ENCODE measurements at regions not wholly inside any gene's neighbourhood (a gene's known extent, or its start where the extent isn't known, plus 50 kb on each side); places are given as distances from the start of the nearest gene placed in this dataset.
"Not testable (repeated sequence)": the region's sequence is repeated elsewhere in the genome, so short reads cannot be mapped to it uniquely, and the experiment has no call there.

- DNase-seq (ENCODE audit: low read depth), result no peak
Measured at GRCh38 chr7:69438584-69439412, 159.5 kb upstream of the AUTS2 start.

GRCh38 chr7:69439636-69440325 lies 158.5 kb upstream of the AUTS2 start:
- no peak for DNase-seq (ENCODE audit: low read depth)

GRCh38 chr7:69440976-69441375 lies 157.3 kb upstream of the AUTS2 start:
- no peak for DNase-seq (ENCODE audit: low read depth)

- no peak for DNase-seq (ENCODE audit: low read depth)
Measured at GRCh38 chr7:69443136-69443535, 155.1 kb upstream of the AUTS2 start.

GRCh38 chr7:69445541-69445940 lies 152.7 kb upstream of the AUTS2 start:
- no peak for DNase-seq (ENCODE audit: low read depth)

- DNase-seq (ENCODE audit: low read depth), result not testable (repeated sequence)
Measured at GRCh38 chr7:69446213-69446612, 152.1 kb upstream of the AUTS2 start.

GRCh38 chr7:69448071-69448470 lies 150.2 kb upstream of the AUTS2 start:
- DNase-seq (ENCODE audit: low read depth), result no peak

- DNase-seq (ENCODE audit: low read depth), result no peak
Measured at GRCh38 chr7:69450456-69450855, 147.8 kb upstream of the AUTS2 start.

- DNase-seq (ENCODE audit: low read depth), result no peak
Measured at GRCh38 chr7:69451715-69452114, 146.6 kb upstream of the AUTS2 start.

GRCh38 chr7:69452797-69453196 lies 145.5 kb upstream of the AUTS2 start:
- DNase-seq (ENCODE audit: low read depth), result no peak

- no peak for DNase-seq (ENCODE audit: low read depth)
Measured at GRCh38 chr7:69457595-69458504, 140.4 kb upstream of the AUTS2 start.

- no peak for DNase-seq (ENCODE audit: low read depth)
Measured at GRCh38 chr7:69464035-69464434, 134.2 kb upstream of the AUTS2 start.

- no peak for DNase-seq (ENCODE audit: low read depth)
Measured at GRCh38 chr7:69465262-69465661, 133.0 kb upstream of the AUTS2 start.

GRCh38 chr7:69467826-69468225 lies 130.4 kb upstream of the AUTS2 start:
- no peak for DNase-seq (ENCODE audit: low read depth)

GRCh38 chr7:69476416-69476815 lies 121.9 kb upstream of the AUTS2 start:
- no peak for DNase-seq (ENCODE audit: low read depth)

GRCh38 chr7:69482676-69483075 lies 115.6 kb upstream of the AUTS2 start:
- no peak for DNase-seq (ENCODE audit: low read depth)

- no peak for DNase-seq (ENCODE audit: low read depth)
Measured at GRCh38 chr7:69489533-69489932, 108.7 kb upstream of the AUTS2 start.

GRCh38 chr7:69498671-69499070 lies 99.6 kb upstream of the AUTS2 start:
- DNase-seq (ENCODE audit: low read depth), result no peak

- no peak for DNase-seq (ENCODE audit: low read depth)
Measured at GRCh38 chr7:69502358-69502757, 95.9 kb upstream of the AUTS2 start.

GRCh38 chr7:69504733-69505420 lies 93.4 kb upstream of the AUTS2 start:
- DNase-seq (ENCODE audit: low read depth), result no peak

GRCh38 chr7:69508736-69509135 lies 89.5 kb upstream of the AUTS2 start:
- DNase-seq (ENCODE audit: low read depth), result no peak

- DNase-seq (ENCODE audit: low read depth), result no peak
Measured at GRCh38 chr7:69510114-69510513, 88.2 kb upstream of the AUTS2 start.
